HEK293 (cell line): ENCODE measurements at regions not wholly inside any gene's neighbourhood (a gene's known extent, or its start where the extent isn't known, plus 50 kb on each side); places are given as distances from the start of the nearest gene placed in this dataset.

ENCODE experiments used
- AEBP2 ChIP-seq: fragments of 450-650 bp; formaldehyde crosslinking; IDR thresholded peaks from 2 replicates; pipeline ENCODE4 v1.5.1; 2016; ENCODE audit warnings: missing biosample characterization, missing genetic modification characterization, borderline replicate concordance
- BCL11B ChIP-seq: fragments of 450-650 bp; formaldehyde crosslinking; IDR thresholded peaks from 2 replicates; pipeline ENCODE4 v1.5.1; 2016; ENCODE audit warnings: low read depth, missing biosample characterization, missing genetic modification characterization
- GLI4 ChIP-seq: fragments of 450-650 bp; formaldehyde crosslinking; IDR thresholded peaks from 2 replicates; pipeline ENCODE4 v1.5.1; 2016; ENCODE audit warnings: missing biosample characterization, missing genetic modification characterization
- KLF17 ChIP-seq: fragments of 450-650 bp; formaldehyde crosslinking; IDR thresholded peaks from 2 replicates; pipeline ENCODE4 v1.5.1; 2016; ENCODE audit warnings: missing biosample characterization, missing genetic modification characterization
- KLF8 ChIP-seq: fragments of 450-650 bp; formaldehyde crosslinking; IDR thresholded peaks from 2 replicates; pipeline ENCODE4 v1.5.1; 2016; ENCODE audit warnings: missing biosample characterization, missing genetic modification characterization
- MYNN ChIP-seq: fragments of 450-650 bp; formaldehyde crosslinking; IDR thresholded peaks from 2 replicates; pipeline ENCODE4 v1.5.1; 2016; ENCODE audit warnings: missing biosample characterization, missing genetic modification characterization, borderline replicate concordance
- WT1 ChIP-seq: fragments of 450-650 bp; formaldehyde crosslinking; IDR thresholded peaks from 2 replicates; pipeline ENCODE4 v1.5.1; 2016; ENCODE audit warnings: missing biosample characterization, missing genetic modification characterization
- ZBTB17 ChIP-seq: fragments of 450-650 bp; formaldehyde crosslinking; IDR thresholded peaks from 2 replicates; pipeline ENCODE4 v1.5.1; 2016; ENCODE audit warnings: missing biosample characterization, missing genetic modification characterization
- ZBTB26 ChIP-seq: fragments of 450-650 bp; formaldehyde crosslinking; optimal IDR thresholded peaks from 2 replicates; pipeline ENCODE3; 2016; ENCODE audit warnings: missing biosample characterization, mild to moderate bottlenecking, missing genetic modification characterization
- ZBTB48 ChIP-seq: fragments of 450-650 bp; formaldehyde crosslinking; IDR thresholded peaks from 2 replicates; pipeline ENCODE4 v1.5.1; 2016; ENCODE audit warnings: missing biosample characterization, missing genetic modification characterization
- ZBTB49 ChIP-seq: fragments of 450-650 bp; formaldehyde crosslinking; IDR thresholded peaks from 2 replicates; pipeline ENCODE4 v1.5.1; 2016; ENCODE audit warnings: missing biosample characterization, missing genetic modification characterization, low read depth
- ZBTB6 ChIP-seq: fragments of 450-650 bp; formaldehyde crosslinking; IDR thresholded peaks from 2 replicates; pipeline ENCODE4 v1.5.1; 2017; ENCODE audit warnings: missing biosample characterization, missing genetic modification characterization
- ZFP3 ChIP-seq: fragments of 450-650 bp; formaldehyde crosslinking; IDR thresholded peaks from 2 replicates; pipeline ENCODE4 v1.5.1; 2016; ENCODE audit warnings: low read depth, missing biosample characterization, missing genetic modification characterization
- ZIC2 ChIP-seq: fragments of 450-650 bp; formaldehyde crosslinking; IDR thresholded peaks from 2 replicates; pipeline ENCODE4 v1.5.1; 2016; ENCODE audit warnings: missing biosample characterization, missing genetic modification characterization
- ZNF138 ChIP-seq: fragments of 450-650 bp; formaldehyde crosslinking; IDR thresholded peaks from 2 replicates; pipeline ENCODE4 v1.5.1; 2016; ENCODE audit warnings: missing biosample characterization, missing genetic modification characterization, borderline replicate concordance
- ZNF174 ChIP-seq: fragments of 450-650 bp; formaldehyde crosslinking; IDR thresholded peaks from 2 replicates; pipeline ENCODE4 v1.5.0; 2017; ENCODE audit warnings: missing biosample characterization, mild to moderate bottlenecking, missing genetic modification characterization
- ZNF2 ChIP-seq: fragments of 450-650 bp; formaldehyde crosslinking; IDR thresholded peaks from 2 replicates; pipeline ENCODE4 v1.5.1; 2016; ENCODE audit warnings: missing biosample characterization, missing genetic modification characterization
- ZNF202 ChIP-seq: fragments of 450-650 bp; formaldehyde crosslinking; IDR thresholded peaks from 2 replicates; pipeline ENCODE4 v1.5.1; 2016; ENCODE audit warnings: missing biosample characterization, missing genetic modification characterization, borderline replicate concordance
- ZNF280C ChIP-seq: fragments of 450-650 bp; formaldehyde crosslinking; IDR thresholded peaks from 2 replicates; pipeline ENCODE4 v1.5.1; 2016; ENCODE audit warnings: missing biosample characterization, missing genetic modification characterization
- ZNF292 ChIP-seq: fragments of 450-650 bp; formaldehyde crosslinking; IDR thresholded peaks from 2 replicates; pipeline ENCODE4 v1.5.1; 2016; ENCODE audit warnings: low read depth, missing biosample characterization, missing genetic modification characterization, borderline replicate concordance
- ZNF366 ChIP-seq: fragments of 450-650 bp; formaldehyde crosslinking; conservative IDR thresholded peaks from 2 replicates; pipeline ENCODE4 v1.5.1; 2016; ENCODE audit warnings: missing biosample characterization, missing genetic modification characterization
- ZNF37A ChIP-seq: fragments of 450-650 bp; IDR thresholded peaks from 2 replicates; pipeline ENCODE4 v1.5.1; 2018; ENCODE audit warnings: missing biosample characterization, missing genetic modification characterization
- ZNF433 ChIP-seq: fragments of 450-650 bp; formaldehyde crosslinking; IDR thresholded peaks from 2 replicates; pipeline ENCODE4 v1.5.1; 2016; ENCODE audit warnings: missing biosample characterization, missing genetic modification characterization, low read depth
- ZNF530 ChIP-seq: fragments of 450-650 bp; formaldehyde crosslinking; IDR thresholded peaks from 2 replicates; pipeline ENCODE4 v1.5.1; 2016; ENCODE audit warnings: low read depth, missing biosample characterization, missing genetic modification characterization
- ZNF555 ChIP-seq: fragments of 450-650 bp; formaldehyde crosslinking; conservative IDR thresholded peaks from 2 replicates; pipeline ENCODE4 v1.5.1; 2017; ENCODE audit warnings: missing biosample characterization, mild to moderate bottlenecking, missing genetic modification characterization, inconsistent platforms
- ZNF654 ChIP-seq: fragments of 450-650 bp; formaldehyde crosslinking; IDR thresholded peaks from 2 replicates; pipeline ENCODE4 v1.5.1; 2016; ENCODE audit warnings: low read depth, missing biosample characterization, missing genetic modification characterization
- ZNF704 ChIP-seq: fragments of 450-650 bp; formaldehyde crosslinking; IDR thresholded peaks from 2 replicates; pipeline ENCODE4 v1.5.1; 2016; ENCODE audit warnings: missing biosample characterization, missing genetic modification characterization
- ZSCAN23 ChIP-seq: fragments of 450-650 bp; formaldehyde crosslinking; IDR thresholded peaks from 2 replicates; pipeline ENCODE4 v1.5.1; 2016; ENCODE audit warnings: missing biosample characterization, missing genetic modification characterization
- ZXDB ChIP-seq: fragments of 450-650 bp; formaldehyde crosslinking; IDR thresholded peaks from 2 replicates; pipeline ENCODE4 v1.5.1; 2016; ENCODE audit warnings: missing biosample characterization, missing genetic modification characterization

GRCh38 chr7:131897016-131897789 lies 340.8 kb upstream of the PODXL start (continued):
- TF ChIP-seq ZBTB6 (no peak), GLI4 (tag by site-specific recombination) (no peak), KLF17 (tag by site-specific recombination) (peak; percentile 95), ZNF202 (tag by site-specific recombination) (no peak), ZXDB (tag by site-specific recombination) (no peak), AEBP2 (tag by site-specific recombination) (no peak), ZNF654 (tag by site-specific recombination) (no peak), BCL11B (no peak), ZNF138 (tag by site-specific recombination) (no peak), ZNF433 (tag by site-specific recombination) (no peak), ZNF292 (no peak), ZFP3 (tag by site-specific recombination) (no peak), ZNF530 (no peak), ZNF174 (tag by site-specific recombination) (no peak), ZNF704 (tag by site-specific recombination) (no peak), ZIC2 (tag by site-specific recombination) (peak; percentile 100), ZNF37A (no peak), ZNF280C (tag by site-specific recombination) (no peak), ZSCAN23 (tag by site-specific recombination) (0 out of 2 replicates have a peak, but pooled peaks have one; percentile 14), MYNN (tag by site-specific recombination) (peak; percentile 55; the same call in 1 of the 2 replicates), ZNF555 (tag by site-specific recombination) (no peak), ZNF2 (tag by site-specific recombination) (peak; percentile 49; the same call in 1 of the 2 replicates), WT1 (tag by site-specific recombination) (peak; percentile 94), ZBTB49 (tag by site-specific recombination) (no peak), ZBTB48 (tag by site-specific recombination) (no peak), ZBTB26 (no peak), ZNF366 (no peak; the same call in 1 of the 2 replicates), KLF8 (tag by site-specific recombination) (no peak), ZBTB17 (tag by site-specific recombination) (no peak)
